HG03520 (cell line): ENCODE measurements at regions not wholly inside any gene's neighbourhood (a gene's known extent, or its start where the extent isn't known, plus 50 kb on each side); places are given as distances from the start of the nearest gene placed in this dataset.

Experiments
- ATAC-seq: cut with Tn5 transposase; IDR thresholded peaks from one replicate; pipeline ENCODE4 v1.9.1; 2021; ENCODE audit warnings: mild to moderate bottlenecking, moderate library complexity; ENCODE audit not compliant: unreplicated experiment

GRCh38 chr11:86120807-86121206, 51.9 kb upstream of the PICALM start:
- no peak for ATAC-seq

GRCh38 chr11:86119906-86120305, 51.0 kb upstream of the PICALM start:
- no peak for ATAC-seq

- ATAC-seq: no peak
Measured at GRCh38 chr11:86119077-86119476, 50.2 kb upstream of the PICALM start.
